GM12878 (cell line): ENCODE measurements at regions not wholly inside any gene's neighbourhood (a gene's known extent, or its start where the extent isn't known, plus 50 kb on each side); places are given as distances from the start of the nearest gene placed in this dataset.

ENCODE experiments used
- CTCF ChIP-seq, 3 experiments: IDR thresholded peaks in 2 of 3; conservative IDR thresholded peaks in 1 of 3; 2 replicates each; pipeline ENCODE4 v1.5.1; 2011; ENCODE audit warnings: low read depth in 3 of 3, low read length in 3 of 3, mild to moderate bottlenecking in 3 of 3, control low read depth in 2 of 3, moderate library complexity in 2 of 3, inconsistent platforms in 1 of 3, mixed read lengths in 1 of 3; ENCODE audit not compliant: control insufficient read depth in 2 of 3, insufficient read depth in 1 of 3; ENCODE audit errors: extremely low read depth in 1 of 3
- RAD51 ChIP-seq: fragments of 450-650 bp; IDR thresholded peaks from 2 replicates; pipeline ENCODE4 v1.6.1; 2016; ENCODE audit warnings: moderate library complexity, mild to moderate bottlenecking, inconsistent platforms
- SP1 ChIP-seq: IDR thresholded peaks from one replicate; pipeline ENCODE4 v1.6.1; 2011; ENCODE audit warnings: low read depth, low read length
- SRF ChIP-seq, 2 experiments: IDR thresholded peaks; 2 replicates each; pipeline ENCODE4 v1.6.1; 2011; ENCODE audit warnings: low read depth in 2 of 2, low read length in 2 of 2, mild to moderate bottlenecking in 1 of 2, moderate library complexity in 1 of 2
- TF ChIP-seq, protein P1 (sequence below): IDR thresholded peaks from 2 replicates; pipeline ENCODE4 v1.6.1; 2011; ENCODE audit warnings: low read depth, low read length, improper control_type of control experiment, borderline replicate concordance

- TF ChIP-seq SRF (IDR thresholded peaks at IDR 0.05; ENCODE audit: low read depth in 2 of 2, low read length in 2 of 2) (no peak), RAD51 (no peak), SP1 (no peak), CTCF (IDR thresholded peaks at IDR 0.05 in 2 of 3, conservative IDR thresholded peaks at IDR 0.05 in 1 of 3; ENCODE audit: control insufficient read depth in 2 of 3, extremely low read depth in 1 of 3, insufficient read depth in 1 of 3, low read depth in 3 of 3, low read length in 3 of 3) (no peak)
- TF ChIP-seq, protein P1, sequence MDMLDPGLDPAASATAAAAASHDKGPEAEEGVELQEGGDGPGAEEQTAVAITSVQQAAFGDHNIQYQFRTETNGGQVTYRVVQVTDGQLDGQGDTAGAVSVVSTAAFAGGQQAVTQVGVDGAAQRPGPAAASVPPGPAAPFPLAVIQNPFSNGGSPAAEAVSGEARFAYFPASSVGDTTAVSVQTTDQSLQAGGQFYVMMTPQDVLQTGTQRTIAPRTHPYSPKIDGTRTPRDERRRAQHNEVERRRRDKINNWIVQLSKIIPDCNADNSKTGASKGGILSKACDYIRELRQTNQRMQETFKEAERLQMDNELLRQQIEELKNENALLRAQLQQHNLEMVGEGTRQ, result no peak
These were observed 64.4 kb upstream of the KCNG1 start for GRCh38 chr20:51087266-51087665.
